Hypothalamus (tissue), 51 donors: ENCODE measurements at regions not wholly inside any gene's neighbourhood (a gene's known extent, or its start where the extent isn't known, plus 50 kb on each side); places are given as distances from the start of the nearest gene placed in this dataset.
"Not testable (repeated sequence)": the region's sequence is repeated elsewhere in the genome, so short reads cannot be mapped to it uniquely, and the experiment has no call there.

Experiments
- DNase-seq, 51 donors: peaks; one replicate each; lab custom pipeline; 2025; lab: John Stamatoyannopoulos, UW

DNA sequence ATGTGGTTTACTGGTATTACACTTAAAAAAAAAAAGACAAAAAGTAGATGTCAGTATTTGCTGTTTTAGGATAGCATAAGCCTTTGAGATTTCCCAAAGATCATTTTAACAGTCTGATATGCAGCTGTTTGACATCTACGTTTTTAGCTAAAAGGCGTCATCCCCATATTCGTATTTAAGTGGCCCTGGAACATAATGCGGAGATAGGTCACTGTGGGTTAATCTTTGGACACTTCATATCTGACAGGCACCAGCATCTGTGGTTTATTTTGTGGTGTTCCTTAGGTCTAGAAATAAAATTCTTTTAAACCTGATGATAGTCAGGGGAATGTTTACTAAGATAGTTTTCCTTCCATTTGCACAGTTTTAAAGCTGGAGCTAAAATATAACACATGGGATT lies 313.7 kb downstream of the SOX4 start:
- no peak for DNase-seq

- DNase-seq: no peak
Measured at GRCh38 chr6:21908161-21908848, 314.8 kb downstream of the SOX4 start.

- DNase-seq: no peak
Measured at GRCh38 chr6:21909321-21909720, 315.8 kb downstream of the SOX4 start.

DNA sequence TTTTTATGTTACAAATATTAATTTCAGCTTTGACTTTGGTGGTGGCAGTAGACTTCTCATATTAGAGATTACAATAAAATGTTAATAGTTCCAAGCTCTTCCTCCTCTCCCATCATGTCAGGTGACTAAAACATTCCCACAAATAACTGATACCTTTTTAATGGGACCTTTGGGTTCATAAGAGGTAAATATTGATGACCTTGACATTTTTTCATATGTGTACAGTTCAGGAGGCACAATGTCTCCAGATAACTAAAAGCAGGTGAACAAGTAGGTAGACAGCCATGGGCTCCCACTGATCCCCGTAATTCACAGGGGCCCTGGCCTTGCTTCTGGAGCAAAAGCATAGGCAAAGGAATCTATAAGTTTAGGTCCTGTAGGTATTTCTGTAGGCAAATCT lies 317.7 kb downstream of the SOX4 start:
- no peak for DNase-seq

DNA sequence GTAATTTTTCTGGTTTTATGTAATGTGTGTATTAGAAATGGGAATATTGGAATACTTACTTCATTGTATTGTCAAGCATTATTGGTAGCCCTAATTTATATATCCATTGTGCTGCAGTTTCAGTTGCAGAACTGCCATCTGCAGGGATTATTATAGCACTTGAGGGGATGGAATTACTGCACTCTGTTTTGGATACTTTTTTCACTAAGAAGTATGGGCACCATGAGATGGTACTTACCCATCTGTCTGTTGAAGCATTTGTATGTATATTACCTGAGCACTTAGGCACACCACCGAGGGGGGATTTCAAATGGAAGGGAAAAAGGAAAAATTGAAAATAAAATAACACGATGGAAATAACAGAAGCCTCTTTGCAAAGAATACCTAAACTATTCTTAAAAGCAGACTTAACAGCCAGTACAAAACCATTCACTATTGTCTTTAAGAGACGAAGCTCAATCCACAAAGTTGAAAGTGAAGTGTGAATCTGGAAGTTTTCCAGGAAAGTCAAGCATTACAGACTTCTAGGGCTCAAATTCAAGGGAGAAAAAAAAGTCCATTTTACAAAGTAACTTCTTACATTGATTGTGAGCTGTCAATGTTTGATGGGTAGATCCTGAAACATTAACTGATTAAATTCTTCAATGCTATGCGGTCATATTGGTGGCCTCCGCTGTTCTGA lies 318.7 kb downstream of the SOX4 start:
- no peak for DNase-seq

DNA sequence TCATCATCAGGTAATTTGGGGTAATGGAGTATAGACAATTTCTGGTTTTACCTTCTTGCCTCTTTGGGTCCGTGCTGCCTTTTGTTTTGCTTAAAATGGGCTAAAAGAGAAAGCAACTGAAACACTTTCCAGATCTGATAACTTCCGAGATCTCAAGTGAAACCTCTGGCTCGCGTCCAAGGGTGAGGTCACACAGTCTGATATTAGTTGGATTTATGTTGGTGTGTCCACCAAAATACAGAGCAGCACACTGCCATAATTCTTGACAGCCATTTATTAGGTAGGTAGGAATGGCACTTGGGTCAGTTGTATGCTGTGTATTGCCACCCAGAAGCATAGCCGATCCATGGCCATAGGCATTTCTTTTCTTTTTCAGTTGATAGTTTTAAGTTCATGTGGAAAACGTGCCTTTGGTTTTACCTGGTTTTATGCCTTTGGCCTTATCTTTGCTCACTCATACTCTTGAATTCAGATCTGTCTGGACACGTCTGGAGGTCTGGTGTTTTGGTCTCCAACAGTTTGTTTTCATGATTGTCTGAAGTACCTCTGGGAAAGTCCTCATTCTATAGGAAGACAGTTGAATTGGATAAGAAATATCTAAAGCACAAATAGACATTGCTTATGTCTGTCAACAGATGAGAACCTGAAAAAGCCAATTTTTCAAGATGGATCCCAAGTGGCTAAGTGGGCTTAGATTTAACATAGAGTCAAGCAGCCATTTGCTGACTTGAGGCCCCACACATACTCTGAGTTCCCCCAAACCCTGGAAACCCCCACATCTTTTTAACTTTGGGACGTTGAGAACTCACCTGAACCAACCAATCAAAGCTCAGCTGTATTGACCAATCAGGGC lies 320.8 kb downstream of the SOX4 start:
- no peak for DNase-seq

GRCh38 chr6:21915707-21916260 lies 322.2 kb downstream of the SOX4 start:
- DNase-seq: peak in 1 of 51 donors; percentile 29

GRCh38 chr6:21918041-21918440 lies 324.5 kb downstream of the SOX4 start:
- DNase-seq: no peak

GRCh38 chr6:21918666-21919065 lies 325.1 kb downstream of the SOX4 start:
- DNase-seq: no peak

GRCh38 chr6:21922086-21922485 lies 328.5 kb downstream of the SOX4 start:
- no peak for DNase-seq

DNA sequence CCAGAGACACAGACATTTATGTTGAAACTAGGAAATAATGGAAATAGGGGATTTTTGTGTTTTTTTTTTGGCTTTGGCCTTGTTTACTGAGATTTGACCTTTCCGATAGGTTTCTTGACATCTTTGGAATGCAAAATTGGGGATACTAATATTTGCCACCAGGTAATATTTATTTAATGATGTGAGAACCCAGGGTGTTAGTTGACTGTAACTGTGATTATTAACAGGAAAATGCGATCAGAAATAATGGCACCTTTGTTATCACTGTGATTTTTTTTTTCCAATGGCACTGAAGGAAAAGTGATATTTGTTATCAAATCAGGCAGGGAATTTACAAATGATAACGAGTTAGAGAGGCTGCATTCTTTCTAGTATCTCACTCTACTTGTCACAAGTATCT lies 330.5 kb downstream of the SOX4 start:
- DNase-seq: no peak

DNA sequence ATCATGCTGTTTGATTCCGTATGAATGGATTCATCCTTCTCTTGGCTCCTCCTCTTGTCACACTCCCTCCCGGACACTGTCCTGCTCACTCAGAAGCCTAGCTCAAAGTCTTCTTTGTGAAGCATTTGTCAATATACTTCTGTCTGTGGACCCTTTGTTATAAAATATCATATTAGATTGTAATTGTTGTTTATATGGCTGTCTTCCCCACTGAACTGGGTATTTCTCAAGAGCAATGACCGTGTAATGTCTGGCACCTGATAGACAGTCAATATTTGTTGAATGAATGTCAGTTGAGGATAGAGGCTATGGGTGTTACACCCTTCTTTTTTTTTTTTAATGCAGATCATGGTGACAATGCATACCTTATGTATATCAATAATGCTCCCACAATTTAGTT lies 335.3 kb downstream of the SOX4 start:
- no peak for DNase-seq

DNA sequence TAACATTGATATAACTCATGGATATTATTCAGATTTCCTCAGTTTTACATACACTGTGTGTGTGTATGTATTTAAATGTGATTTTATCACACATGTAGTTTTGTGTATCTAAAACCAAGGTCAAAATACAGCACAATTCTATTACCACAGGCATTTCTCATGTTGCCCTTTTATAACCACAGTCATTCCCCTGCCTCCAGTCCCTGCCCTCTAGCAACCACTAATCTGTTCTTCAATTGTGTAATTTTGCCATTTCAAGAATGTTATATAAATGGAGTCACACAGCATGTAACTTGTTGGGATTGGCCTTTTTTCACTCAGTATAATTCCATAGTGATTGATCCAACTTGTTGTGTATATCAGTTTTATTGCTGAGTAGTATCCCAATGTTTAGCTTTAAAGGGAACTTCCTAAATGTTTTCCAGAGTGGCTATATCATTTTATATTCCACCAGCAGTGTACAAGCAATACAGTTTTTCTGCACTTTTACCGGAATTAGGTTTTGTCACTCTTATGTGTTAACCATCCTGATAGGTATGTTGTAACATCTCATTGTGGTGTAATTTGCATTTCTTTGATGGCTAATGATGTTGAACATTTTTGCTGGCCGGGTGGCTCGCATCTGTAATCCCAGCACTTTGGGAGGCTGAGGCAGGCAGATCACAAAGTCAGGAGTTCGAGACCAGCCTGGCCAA lies 338.2 kb downstream of the SOX4 start:
- no peak for DNase-seq

DNA sequence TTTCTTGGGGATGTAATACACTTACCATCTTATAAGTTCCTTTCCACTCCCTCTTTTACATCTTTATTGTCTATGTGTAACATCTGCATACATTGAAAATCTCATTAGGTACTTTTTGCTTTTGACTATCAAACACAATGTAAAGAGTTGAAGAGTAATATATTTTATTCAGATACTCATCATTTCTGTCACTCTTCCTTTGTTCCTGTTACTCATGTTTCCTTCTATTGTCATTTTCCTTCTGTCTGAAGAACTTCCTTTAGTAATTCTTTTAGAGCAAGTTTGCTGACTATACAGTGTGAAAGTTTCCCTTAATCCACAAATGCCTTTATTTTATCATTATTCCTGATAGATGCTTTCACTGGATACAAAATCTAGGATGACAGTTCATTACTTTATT lies 339.8 kb downstream of the SOX4 start:
- no peak for DNase-seq

GRCh38 chr6:21935142-21935541 lies 341.6 kb downstream of the SOX4 start:
- DNase-seq: no peak

DNA sequence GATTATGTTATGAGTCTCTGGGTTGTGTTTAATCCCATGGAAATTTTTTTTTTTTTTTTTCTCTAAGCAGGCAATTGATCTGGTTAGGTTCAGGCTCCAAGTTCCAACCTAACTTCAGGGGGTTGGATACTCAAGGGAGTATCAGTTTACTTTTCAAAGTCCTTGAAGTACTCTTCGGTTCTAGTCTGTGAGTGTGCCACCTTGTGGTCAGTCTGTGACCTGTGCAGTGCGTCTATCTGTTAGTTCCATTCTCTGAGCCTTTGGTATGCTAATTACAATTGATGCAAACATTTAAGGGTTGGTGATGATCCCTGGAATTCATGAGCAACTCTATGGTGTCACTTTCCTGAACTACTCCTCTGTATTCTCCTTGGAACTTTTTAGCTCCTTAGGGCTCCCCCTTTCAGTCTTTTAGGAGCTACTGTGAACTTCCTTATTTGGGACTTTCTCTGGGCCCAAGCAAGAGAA lies 342.0 kb downstream of the SOX4 start:
- peak in 3 of 51 donors; percentile 0 to 15 (median 9) for DNase-seq

- no peak for DNase-seq
Measured at GRCh38 chr6:21937466-21937865, 343.9 kb downstream of the SOX4 start.

DNA sequence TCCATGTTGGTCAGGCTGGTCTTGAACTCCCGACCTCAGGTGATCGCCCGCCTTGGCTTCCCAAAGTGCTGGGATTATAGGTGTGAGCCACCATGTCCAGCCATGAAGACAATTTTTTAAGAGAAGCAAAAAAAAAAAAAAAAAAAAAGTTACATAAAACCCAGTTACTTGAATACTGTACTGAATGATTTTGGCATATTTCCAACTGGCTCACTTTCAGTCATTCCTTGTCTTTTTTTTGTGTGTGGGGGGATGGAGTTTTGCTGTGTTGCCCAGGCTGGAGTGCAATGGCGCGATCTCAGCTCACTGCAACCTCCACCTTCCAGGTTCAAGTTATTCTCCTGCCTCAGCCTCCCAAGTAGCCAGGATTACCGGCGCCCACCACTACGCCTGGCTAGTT lies 345.5 kb downstream of the SOX4 start:
- DNase-seq: not testable (repeated sequence)

GRCh38 chr6:21941926-21942325 lies 348.4 kb downstream of the SOX4 start:
- no peak for DNase-seq

DNA sequence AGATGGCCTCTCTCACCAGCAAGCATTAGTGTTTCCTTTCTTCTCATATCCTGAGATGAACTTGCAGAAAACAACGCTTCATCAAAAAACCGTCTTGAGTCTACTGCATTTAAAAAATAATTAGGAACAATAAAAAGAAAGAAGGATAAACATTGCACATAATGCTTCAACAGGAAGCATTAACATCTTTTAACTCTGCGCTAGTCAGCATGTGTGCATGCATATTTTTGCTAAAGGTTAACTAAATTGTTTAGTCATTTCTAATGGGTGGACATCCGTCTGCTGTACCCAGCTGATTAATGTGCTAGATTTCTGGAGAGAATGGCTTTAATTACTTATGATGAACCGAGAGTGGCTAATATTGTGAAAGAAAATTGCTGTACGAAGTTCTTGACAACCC lies 349.3 kb downstream of the SOX4 start:
- DNase-seq: no peak
